Fibroblast of lung (primary cell): ENCODE measurements at regions not wholly inside any gene's neighbourhood (a gene's known extent, or its start where the extent isn't known, plus 50 kb on each side); places are given as distances from the start of the nearest gene placed in this dataset.

Experiments used
- EZH2 ChIP-seq: IDR thresholded peaks from 2 replicates; pipeline ENCODE4 v1.5.1; 2012; ENCODE audit warnings: low read length, control low read depth, mild to moderate bottlenecking; ENCODE audit errors: missing control alignments
- TF ChIP-seq, protein P1 (sequence below), 2 donors: IDR thresholded peaks in 1 of 2; conservative IDR thresholded peaks in 1 of 2; 1 replicate in 1 of 2; 2 replicates in 1 of 2; pipeline ENCODE4 v1.5.1; 2011 to 2012; ENCODE audit warnings: low read length in 2 of 2, control low read depth in 1 of 2, inconsistent platforms in 1 of 2, low read depth in 1 of 2, mild to moderate bottlenecking in 1 of 2

GRCh38 chr14:98859301-98859700, 412.7 kb downstream of the BCL11B start:
- TF ChIP-seq, protein P1, sequence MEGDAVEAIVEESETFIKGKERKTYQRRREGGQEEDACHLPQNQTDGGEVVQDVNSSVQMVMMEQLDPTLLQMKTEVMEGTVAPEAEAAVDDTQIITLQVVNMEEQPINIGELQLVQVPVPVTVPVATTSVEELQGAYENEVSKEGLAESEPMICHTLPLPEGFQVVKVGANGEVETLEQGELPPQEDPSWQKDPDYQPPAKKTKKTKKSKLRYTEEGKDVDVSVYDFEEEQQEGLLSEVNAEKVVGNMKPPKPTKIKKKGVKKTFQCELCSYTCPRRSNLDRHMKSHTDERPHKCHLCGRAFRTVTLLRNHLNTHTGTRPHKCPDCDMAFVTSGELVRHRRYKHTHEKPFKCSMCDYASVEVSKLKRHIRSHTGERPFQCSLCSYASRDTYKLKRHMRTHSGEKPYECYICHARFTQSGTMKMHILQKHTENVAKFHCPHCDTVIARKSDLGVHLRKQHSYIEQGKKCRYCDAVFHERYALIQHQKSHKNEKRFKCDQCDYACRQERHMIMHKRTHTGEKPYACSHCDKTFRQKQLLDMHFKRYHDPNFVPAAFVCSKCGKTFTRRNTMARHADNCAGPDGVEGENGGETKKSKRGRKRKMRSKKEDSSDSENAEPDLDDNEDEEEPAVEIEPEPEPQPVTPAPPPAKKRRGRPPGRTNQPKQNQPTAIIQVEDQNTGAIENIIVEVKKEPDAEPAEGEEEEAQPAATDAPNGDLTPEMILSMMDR (conservative IDR thresholded peaks at IDR 0.05 in 1 of 2, IDR thresholded peaks at IDR 0.05 in 1 of 2; ENCODE audit: low read depth in 1 of 2, low read length in 2 of 2): no peak
- no peak for TF ChIP-seq EZH2
